Cerebellar nuclear complex (tissue), 1 donor: ENCODE measurements at regions not wholly inside any gene's neighbourhood (a gene's known extent, or its start where the extent isn't known, plus 50 kb on each side); places are given as distances from the start of the nearest gene placed in this dataset.
A peak's percentile ranks its signal among the peaks of the same experiment; 100 is the strongest.
"Not testable (repeated sequence)": the region's sequence is repeated elsewhere in the genome, so short reads cannot be mapped to it uniquely, and the experiment has no call there.

Experiments
- DNase-seq, 2 experiments: peaks; one replicate each; lab custom pipeline; 2025; lab: John Stamatoyannopoulos, UW

GRCh38 chr2:228513480-228513879 is 332.0 kb upstream of the SPHKAP start:
- DNase-seq, result not testable (repeated sequence)

DNA sequence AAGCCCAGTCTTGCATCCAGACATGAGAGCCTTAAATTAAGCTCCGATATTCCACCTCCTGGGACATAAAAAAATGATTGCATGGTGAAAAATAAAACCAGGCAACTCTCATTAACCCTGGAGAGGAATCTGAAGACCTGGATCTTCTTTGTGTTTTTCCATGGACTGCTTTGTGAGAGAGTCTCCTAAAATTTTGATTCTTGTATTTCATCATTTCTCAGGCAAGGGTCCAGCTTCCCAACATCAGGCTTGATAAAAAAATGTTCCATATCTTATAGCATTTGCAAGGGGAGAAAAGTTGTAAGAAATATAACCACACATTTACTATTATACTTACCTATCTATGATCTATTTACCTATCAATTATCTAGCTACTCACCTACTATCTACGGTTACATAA is 327.5 kb upstream of the SPHKAP start:
- DNase-seq, result no peak

DNA sequence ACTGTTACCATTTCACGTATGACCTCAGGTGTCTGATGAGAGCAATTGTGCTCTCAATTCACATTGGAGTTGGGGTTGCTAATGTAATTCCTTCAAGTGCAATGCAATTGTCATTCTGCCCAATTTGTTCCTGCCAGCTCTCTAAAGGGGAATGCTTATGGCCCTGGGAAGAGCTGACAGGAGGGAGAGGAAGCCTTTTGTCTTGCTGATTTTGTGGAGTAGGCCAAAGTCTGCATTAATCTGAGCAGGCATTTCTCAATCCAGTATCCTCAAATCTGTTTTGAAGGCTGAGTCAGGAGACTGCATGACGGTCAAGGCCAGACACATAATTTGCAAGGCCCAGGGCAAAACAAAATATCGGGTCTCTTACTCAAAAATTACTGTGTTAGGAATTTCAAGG is 326.4 kb upstream of the SPHKAP start:
- no peak for DNase-seq

DNA sequence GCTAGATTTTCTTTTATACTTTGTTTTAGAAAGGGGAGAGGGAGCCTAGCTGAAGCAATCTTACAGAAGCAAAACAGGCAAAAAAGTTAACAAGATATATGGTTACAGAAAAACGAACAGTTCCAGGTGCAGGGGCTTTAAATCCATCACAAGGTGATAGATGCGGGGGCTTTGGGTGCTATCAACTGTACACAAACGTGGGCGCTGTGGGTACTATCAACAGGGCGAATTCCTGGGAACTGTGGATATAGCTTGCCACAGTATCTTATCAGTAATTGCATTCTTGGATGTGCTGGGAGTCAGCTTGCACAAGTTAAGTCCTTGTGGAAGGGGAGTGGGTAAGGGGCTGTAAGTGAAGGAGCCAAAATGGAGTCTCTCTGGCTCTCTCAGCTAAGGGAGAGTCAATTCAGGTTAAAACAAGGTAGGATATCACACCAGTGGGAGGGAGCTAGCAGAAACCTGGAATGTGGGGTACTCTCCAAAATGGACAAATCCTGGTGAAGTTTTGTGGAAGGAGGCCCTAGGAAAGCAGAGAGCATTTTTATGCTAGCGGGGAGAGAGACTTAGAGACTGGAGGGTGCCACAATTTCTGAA is 325.8 kb upstream of the SPHKAP start:
- no peak for DNase-seq

GRCh38 chr2:228503731-228504130 is 322.2 kb upstream of the SPHKAP start:
- no peak for DNase-seq

DNA sequence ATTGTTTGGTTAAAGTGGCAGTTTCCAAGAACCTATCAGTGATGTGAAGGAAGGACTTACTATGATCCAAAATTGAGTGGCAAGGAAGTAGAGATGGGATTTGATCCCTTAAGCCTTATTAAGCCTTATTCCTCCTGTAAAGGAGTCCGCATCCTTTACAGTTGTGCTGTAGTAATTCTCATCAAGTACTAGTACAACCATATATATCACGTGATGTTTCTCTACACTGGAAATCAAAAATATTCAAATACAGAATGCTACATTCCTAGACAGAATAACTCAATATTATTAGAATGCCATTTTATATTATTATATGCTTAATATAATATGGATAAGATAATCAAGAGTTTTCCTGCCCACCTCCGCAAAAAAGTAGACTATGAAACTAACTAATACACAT is 312.4 kb upstream of the SPHKAP start:
- no peak for DNase-seq

GRCh38 chr2:228479014-228479413 is 297.5 kb upstream of the SPHKAP start:
- no peak for DNase-seq

- DNase-seq, result no peak
These were observed 293.0 kb upstream of the SPHKAP start for GRCh38 chr2:228474466-228474865.

DNA sequence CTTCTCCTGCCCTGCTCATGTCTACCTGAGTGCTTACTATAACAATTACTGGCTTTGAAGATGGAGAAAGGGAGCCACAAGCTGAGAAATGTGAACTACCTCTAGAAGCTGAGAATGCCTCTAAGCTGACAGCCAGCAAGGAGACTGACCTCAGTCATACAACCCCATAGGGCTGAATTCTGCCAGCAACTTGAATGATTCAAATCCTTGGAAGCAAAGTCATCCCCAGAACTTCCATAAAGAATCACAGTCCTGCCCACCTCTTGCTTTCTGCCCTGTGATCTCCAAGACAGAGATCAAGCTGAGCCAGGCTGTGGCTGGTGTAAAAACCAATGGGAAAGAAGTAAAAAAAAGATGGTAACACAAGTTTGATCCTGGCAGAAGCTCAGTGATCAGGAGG is 288.2 kb upstream of the SPHKAP start:
- DNase-seq, result no peak

GRCh38 chr2:228466851-228467250 is 285.4 kb upstream of the SPHKAP start:
- DNase-seq, result no peak

- DNase-seq, result no peak
These were observed 283.9 kb upstream of the SPHKAP start for GRCh38 chr2:228465408-228465807.

GRCh38 chr2:228458364-228458763 is 276.9 kb upstream of the SPHKAP start:
- no peak for DNase-seq

DNA sequence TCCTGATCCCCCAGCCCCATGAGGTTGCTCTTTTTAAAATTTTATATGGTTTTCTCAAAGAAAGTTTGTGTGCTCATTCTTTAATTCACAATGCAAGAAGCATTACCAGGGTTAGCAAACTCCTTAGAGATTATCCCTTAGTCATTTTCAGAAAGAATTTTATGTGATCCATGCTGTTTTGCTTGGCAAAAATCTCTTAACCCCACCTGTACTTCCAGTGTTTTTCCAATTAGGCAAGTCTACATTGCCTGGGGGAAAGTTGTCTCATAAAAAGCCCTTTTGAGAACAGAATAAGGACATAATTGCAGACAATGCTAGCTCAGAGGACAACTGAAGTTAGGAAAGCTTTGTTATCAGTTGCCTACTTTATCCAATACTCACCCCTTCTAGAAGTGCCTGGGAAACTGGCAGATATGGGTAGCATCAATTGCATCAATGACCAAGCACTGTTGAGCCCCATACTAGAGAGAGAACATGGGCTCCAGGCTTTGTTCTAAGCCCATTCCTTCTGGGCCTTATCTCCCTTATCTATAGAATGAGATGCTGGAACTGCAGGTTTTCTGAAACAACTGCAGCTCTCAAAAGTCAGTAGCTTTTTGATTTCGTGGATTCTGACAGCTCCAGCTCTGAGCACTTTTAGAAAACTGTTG is 265.9 kb upstream of the SPHKAP start:
- no peak for DNase-seq

DNA sequence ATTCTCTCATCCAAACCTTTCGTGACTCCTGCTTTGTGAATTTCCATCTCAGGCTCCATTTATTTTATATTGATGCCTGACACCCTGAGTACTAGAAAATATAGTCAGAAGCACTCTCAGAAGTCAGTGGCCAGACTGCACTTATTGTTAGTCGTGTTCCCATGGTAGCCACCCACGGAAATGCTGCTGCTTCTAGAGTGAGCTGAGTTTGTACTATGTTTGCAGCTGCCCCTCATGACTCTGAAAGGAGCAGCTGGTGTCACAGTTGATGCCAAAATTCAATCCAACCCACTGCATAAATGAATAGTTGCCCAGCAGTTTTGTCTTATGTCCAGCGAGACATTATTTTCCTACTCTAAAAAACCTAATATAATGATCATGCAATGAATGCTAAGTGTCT is 265.2 kb upstream of the SPHKAP start:
- DNase-seq, result peak in 1 of 2 experiments; percentile 27

- DNase-seq, result peak; percentile 87 to 99
These were observed 262.7 kb upstream of the SPHKAP start for GRCh38 chr2:228444161-228444560.

GRCh38 chr2:228433721-228434120 is 252.2 kb upstream of the SPHKAP start:
- no peak for DNase-seq

DNA sequence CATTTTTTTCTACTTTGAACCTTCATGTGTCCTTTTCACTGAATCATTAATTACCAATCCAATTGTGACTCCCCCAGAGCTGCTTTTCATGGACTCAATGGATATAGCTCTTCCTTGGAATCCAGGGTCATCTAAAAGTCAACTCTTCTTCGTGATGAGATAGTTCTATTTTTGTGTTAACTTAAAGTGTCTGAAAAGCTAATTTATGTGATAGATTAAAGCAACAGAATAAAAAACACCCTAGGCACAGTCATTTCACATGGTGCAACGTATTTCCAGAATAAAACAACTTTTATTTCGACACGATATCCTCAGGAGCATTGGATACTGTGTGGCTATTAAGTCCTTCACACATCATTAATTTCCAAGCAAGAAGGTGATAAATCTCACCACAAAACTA is 250.6 kb upstream of the SPHKAP start:
- DNase-seq, result no peak

DNA sequence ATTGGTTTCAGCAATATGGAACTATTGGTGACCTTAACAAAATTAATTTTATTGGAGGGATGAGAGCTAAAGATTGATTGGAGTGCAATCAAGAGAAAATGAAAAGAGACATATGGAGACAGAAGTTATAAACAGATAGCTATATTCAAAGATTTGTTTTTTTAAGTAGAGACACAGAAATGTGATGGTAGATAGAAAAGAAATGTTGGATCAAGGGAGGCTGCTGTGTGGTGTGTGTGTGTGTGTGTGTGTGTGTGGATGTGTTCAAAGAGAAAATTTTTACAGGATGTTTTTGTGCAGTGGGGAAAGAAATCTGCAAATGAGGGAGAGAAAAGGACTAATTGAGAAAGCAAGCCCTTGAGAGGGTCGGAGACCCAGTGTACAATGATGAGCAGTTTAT is 249.5 kb upstream of the SPHKAP start:
- no peak for DNase-seq

DNA sequence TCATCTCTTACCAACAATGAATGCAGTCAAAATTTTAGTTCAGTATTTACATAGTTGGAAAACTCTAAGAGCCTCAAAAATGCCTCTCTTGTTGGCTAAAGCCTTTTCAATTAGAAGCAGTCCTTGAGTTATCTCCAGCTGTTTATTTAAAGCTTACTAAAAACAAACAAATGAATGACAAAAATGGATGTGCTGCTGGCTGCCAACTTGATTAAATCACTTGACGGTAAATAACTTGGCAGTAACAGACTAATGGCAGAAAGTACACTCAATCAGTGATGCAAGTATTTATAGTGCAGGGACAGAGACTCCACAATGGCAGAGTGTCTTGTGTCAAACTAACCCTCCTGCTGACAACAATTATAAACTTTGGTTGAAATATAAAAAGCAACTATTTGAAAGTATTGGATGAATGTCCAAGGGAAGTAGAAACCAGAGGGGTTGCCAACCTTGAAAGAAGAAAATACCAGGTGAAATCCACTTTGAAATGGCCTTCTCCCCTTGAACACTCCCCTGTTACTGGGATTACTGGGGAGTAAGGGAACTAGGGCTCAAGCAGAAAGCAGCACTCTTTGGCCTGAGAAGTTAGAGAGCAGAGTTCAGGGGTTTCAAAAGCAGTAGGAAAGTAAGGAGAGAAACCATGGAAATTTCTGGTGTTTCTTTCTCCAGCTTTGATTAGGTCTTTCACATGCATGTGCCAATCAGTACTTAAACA is 245.2 kb upstream of the SPHKAP start:
- no peak for DNase-seq

GRCh38 chr2:228425411-228426060 is 244.0 kb upstream of the SPHKAP start:
- not testable (repeated sequence) for DNase-seq

- no peak for DNase-seq
These were observed 236.5 kb upstream of the SPHKAP start for GRCh38 chr2:228417956-228418355.

- DNase-seq, result no peak
These were observed 236.0 kb upstream of the SPHKAP start for GRCh38 chr2:228417526-228417925.

DNA sequence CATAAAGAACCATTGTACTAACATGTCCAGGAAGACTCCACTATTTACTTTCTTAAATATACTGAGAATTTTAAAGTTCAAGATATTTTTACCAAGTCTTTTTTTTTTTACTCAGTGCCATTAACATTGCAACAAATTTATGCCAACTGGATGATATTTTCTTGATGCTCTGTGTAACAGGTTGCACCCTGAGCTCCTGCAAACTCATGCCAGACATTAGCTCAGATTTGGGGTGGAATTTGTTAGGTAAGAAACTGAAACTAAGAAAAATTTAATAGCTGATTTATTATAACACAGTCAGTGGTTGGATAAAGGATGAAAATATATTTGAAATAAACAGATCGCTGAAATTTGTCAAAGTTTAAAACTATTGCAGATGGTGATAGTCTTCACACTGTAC is 228.6 kb upstream of the SPHKAP start:
- no peak for DNase-seq
